Mucosa of descending colon (tissue), 3 donors: ENCODE measurements at regions not wholly inside any gene's neighbourhood (a gene's known extent, or its start where the extent isn't known, plus 50 kb on each side); places are given as distances from the start of the nearest gene placed in this dataset.
A peak's percentile ranks its signal among the peaks of the same experiment; 100 is the strongest.

ENCODE experiments used
- ATAC-seq: fragments of 200-7000 bp; cut with Tn5 transposase; one replicate; pipeline ENCODE4 v1.9.1; 2020; ENCODE audit warnings: mild to moderate bottlenecking, moderate library complexity
- DNase-seq, 3 donors: peaks; one replicate each; pipeline ENCODE4 v3.0.0-alpha.2; 2020
- H3K36me3 ChIP-seq: fragments of 200-600 bp; one replicate; pipeline ENCODE4 v1.8.0; 2021; ENCODE audit warnings: low read depth, mild to moderate bottlenecking
- H3K4me1 ChIP-seq: fragments of 200-600 bp; one replicate; pipeline ENCODE4 v1.8.0; 2021; ENCODE audit warnings: low read depth, mild to moderate bottlenecking
- H3K4me3 ChIP-seq: fragments of 200-600 bp; one replicate; pipeline ENCODE4 v1.8.0; 2021; ENCODE audit warnings: mild to moderate bottlenecking
- H3K9me3 ChIP-seq: fragments of 200-600 bp; one replicate; pipeline ENCODE4 v1.8.0; 2021; ENCODE audit warnings: mild to moderate bottlenecking
- intact Hi-C, 2 donors: fragments of 100-400 bp; cut with DNase I in 1 of 2; cut with micrococcal nuclease in 1 of 2; formaldehyde crosslinking; loops; one replicate each; pipeline versions ENCODE4 v1.11.0 to v1.11.1; 2022; cut with DNase I, micrococcal nuclease
- TF ChIP-seq, protein P1 (sequence below): fragments of 200-600 bp; IDR thresholded peaks from one replicate; pipeline ENCODE4 v1.8.0; 2022; ENCODE audit warnings: antibody characterized with exemption, mild to moderate bottlenecking
- donor health status: DM: no; HTN: no; CAD: no; lungs with moderate emphysema.
- donor health status: DM: no; HTN: no; CAD: no.
- donor health status: DM: no; HTN: yes; CAD: no.

DNA sequence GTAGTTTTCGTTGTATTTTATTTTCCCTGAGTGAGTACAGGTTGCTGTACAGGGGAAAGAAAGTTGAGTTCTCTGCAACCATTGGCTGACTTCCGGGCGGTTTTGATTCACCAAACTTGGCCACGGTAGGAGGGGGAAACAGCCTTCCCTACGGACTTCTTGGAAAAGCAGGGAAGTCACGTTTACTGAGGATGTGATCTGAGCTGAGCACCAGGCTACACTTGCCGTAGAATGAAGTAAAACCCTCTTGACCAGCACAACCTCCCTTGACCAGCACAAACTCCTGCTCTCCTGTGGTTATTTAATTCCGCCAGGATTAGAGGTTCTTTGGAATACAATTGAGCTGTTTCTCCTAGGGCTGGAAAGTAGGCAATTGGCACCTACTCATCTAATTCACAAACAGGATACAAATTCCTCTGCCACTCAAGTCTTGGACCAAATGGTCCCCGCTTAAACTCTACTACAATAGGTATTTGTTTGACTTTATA lies 242.0 kb upstream of the RBFOX1 start:
- TF ChIP-seq, protein P1, sequence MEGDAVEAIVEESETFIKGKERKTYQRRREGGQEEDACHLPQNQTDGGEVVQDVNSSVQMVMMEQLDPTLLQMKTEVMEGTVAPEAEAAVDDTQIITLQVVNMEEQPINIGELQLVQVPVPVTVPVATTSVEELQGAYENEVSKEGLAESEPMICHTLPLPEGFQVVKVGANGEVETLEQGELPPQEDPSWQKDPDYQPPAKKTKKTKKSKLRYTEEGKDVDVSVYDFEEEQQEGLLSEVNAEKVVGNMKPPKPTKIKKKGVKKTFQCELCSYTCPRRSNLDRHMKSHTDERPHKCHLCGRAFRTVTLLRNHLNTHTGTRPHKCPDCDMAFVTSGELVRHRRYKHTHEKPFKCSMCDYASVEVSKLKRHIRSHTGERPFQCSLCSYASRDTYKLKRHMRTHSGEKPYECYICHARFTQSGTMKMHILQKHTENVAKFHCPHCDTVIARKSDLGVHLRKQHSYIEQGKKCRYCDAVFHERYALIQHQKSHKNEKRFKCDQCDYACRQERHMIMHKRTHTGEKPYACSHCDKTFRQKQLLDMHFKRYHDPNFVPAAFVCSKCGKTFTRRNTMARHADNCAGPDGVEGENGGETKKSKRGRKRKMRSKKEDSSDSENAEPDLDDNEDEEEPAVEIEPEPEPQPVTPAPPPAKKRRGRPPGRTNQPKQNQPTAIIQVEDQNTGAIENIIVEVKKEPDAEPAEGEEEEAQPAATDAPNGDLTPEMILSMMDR, result no peak
- H3K4me1 ChIP-seq, result no peaks in the 10 kb centered on the region
- ATAC-seq (no peak), DNase-seq (no peak)
- H3K4me3 ChIP-seq, result no peak overlapping the region
- intact Hi-C loops, result no loop called here
- H3K36me3 ChIP-seq, result no peaks in the 10 kb centered on the region
- H3K9me3 ChIP-seq, result no peaks in the 10 kb centered on the region

DNA sequence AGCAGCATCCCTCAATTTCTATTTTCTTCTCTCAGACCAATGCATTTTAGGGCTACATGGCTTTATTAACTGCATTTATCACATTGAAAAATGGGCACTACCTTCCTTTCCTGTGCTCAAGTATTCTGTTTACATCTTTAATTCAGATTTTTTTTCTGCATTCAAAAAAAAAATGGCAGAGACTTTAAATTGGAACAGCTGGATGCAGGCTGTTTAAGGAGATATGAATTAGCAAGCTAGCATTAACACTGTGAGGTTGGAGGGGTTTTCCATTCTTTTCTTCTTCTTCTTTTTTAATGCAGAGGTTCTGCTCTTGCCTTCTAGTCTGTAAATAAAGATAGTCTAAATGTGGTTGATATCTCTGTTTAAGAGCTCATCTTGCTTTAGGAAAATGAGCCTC lies 242.9 kb upstream of the RBFOX1 start:
- intact Hi-C loops, result no loop called here
- no peaks in the 10 kb centered on the region for H3K4me1 ChIP-seq
- TF ChIP-seq, protein P1, result no peak
- no peak overlapping the region for H3K4me3 ChIP-seq
- DNase-seq, result no peak
- no peak for ATAC-seq
- H3K9me3 ChIP-seq, result no peaks in the 10 kb centered on the region
- H3K36me3 ChIP-seq, result no peaks in the 10 kb centered on the region

DNA sequence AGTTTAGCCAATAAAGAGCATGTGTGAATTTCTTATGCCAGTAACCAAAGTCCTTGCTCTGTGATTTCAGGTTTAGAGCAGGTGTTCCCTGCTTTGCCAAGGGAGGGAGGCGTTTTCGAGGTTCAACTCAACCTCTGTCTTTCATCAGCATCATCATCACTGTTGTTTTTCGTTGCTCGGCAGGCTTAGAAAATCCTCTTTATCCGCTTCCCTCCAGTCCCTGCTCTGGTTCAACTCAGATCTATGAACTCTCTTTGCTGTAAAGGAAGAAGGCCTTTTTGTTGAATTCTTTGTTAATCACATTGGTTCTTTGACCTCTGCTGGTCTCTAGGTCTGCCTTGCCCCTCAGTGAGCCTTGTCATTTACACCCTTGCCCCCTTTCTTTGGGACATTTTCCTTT lies 243.9 kb upstream of the RBFOX1 start:
- TF ChIP-seq, protein P1, result no peak
- intact Hi-C loops, result no loop called here
- ATAC-seq (no peak), DNase-seq (no peak)
- H3K36me3 ChIP-seq, result no peaks in the 10 kb centered on the region
- no peaks in the 10 kb centered on the region for H3K4me1 ChIP-seq
- H3K4me3 ChIP-seq, result no peak overlapping the region
- no peaks in the 10 kb centered on the region for H3K9me3 ChIP-seq

DNA sequence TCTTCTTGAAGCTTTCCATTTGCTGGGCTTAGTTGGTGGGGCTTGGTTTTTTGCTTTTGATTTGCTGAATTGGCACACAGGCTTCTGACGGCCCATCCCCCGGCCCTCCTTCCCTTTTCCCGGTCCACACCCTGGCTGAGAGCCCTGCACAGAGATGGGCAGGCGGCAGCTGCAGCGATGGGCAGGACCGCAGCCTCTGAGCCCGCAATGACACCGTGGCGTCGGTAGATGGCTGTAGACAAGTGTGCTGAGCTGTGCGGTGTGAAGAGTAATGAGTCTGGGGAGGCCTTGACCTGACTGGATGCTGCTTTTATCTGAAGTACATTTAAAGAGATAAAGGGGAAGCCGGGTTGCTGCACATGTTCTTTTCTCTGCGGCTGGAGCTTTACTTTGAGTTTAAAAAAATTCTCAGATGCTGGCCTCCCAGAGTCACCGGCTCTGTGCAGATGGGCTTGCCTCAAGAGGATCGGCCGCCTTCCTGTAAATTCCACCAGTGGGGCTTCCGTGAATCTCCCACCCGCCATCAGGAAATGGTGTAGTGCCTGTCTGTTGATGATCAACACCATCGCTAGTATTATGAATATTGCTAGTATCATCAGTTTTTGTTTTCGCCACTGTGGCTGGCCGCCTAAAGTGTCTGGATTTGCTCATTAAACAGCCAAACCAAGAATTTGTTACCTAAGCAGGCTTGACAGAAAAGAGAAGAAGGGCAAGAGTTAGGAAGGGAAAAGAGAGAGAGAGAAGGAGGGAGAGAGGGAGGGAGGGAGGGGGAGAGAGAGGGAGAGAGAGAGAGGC lies 245.6 kb upstream of the RBFOX1 start:
- ATAC-seq (peak; percentile 59), DNase-seq (peak in 2 of 3 donors; percentile 5 to 36)
- no peaks in the 10 kb centered on the region for H3K4me1 ChIP-seq
- H3K4me3 ChIP-seq, result no peak overlapping the region
- H3K36me3 ChIP-seq, result no peaks in the 10 kb centered on the region
- H3K9me3 ChIP-seq, result no peaks in the 10 kb centered on the region
- TF ChIP-seq, protein P1, result no peak
- intact Hi-C loops, result no loop called here

DNA sequence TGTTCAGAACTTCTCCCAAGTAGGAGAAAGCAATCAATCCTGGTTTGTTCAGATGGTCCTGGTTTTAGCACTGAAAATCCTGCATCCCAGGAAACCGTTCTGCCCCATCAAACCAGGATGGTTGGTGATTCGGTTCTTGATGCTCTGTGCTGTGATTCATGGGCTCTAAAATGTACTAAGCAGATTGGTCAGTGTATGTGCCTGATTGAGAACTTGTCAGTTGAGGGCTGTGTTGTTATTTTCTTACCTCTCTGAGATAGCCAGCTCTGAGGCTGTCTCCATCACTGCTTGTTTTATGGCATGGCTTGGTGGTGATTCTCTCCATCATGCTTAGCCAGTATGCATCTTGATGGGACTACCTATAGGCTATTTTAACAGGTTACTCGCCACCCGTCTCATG lies 246.9 kb upstream of the RBFOX1 start:
- no peaks in the 10 kb centered on the region for H3K4me1 ChIP-seq
- ATAC-seq, result no peak
- TF ChIP-seq, protein P1, result no peak
- DNase-seq, result no peak
- H3K4me3 ChIP-seq, result no peak overlapping the region
- H3K36me3 ChIP-seq, result no peaks in the 10 kb centered on the region
- intact Hi-C loops, result no loop called here
- no peaks in the 10 kb centered on the region for H3K9me3 ChIP-seq
